ENCODE measurements at regions not wholly inside any gene's neighbourhood (a gene's known extent, or its start where the extent isn't known, plus 50 kb on each side); places are given as distances from the start of the nearest gene placed in this dataset.
"Not testable (repeated sequence)": the region's sequence is repeated elsewhere in the genome, so short reads cannot be mapped to it uniquely, and the experiment has no call there.

DNA sequence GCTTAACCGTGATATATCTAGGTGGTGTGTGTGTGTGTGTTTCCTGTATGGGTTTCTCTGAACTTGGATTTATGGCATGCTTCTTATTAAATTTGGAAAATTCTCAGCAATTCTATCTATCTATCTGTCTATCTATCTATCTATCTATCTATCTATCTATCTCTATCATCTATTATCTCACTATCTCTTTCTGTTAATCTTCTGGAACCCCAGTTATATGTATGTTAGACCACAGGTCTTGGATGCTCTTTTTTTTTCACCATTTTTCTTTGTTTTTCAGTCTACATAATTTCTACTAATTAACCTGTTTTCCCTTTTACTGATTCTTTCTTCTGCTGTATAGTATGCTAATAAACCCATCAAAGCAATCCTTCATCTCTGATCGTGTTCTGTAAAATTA, 538.0 kb downstream of the PTPRU start:
- DNase-seq: no peak

- no peak for DNase-seq
Measured at GRCh38 chr1:29772584-29773100, 536.3 kb downstream of the PTPRU start.

DNA sequence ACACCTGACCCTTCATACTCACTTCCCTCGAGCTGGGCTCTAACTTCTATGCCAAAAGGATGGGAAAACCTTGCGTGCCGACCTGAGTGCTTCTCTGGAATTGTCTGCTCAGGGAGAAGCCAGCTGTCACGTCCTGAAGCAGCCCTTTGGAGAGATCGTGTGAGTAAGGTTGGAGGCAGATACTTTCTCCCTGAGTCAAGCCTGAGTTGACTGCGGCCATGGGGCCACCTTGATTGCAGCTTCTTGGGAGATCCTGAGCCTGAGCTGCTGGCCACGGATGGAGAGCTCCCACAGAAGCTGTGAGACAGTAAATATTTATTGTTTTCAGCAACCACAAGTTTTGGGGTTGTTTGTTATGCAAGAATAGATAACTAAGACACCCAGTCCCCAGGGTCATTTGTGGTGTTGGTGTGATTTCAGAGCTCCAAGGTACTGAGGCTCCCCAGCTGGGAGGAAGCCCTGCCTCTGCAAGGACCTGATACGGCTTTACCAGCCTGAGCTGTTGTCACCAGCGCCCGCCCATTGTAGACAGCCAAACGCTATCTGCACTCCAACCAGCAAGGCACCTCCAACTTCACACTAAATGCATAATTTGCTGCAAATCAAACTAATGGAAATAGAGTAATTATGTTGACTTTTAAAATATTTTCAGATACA, 531.6 kb downstream of the PTPRU start:
- DNase-seq: no peak

GRCh38 chr1:29767088-29767685, 530.9 kb downstream of the PTPRU start:
- DNase-seq: no peak

- DNase-seq: no peak
Measured at GRCh38 chr1:29762635-29763034, 526.3 kb downstream of the PTPRU start.

DNA sequence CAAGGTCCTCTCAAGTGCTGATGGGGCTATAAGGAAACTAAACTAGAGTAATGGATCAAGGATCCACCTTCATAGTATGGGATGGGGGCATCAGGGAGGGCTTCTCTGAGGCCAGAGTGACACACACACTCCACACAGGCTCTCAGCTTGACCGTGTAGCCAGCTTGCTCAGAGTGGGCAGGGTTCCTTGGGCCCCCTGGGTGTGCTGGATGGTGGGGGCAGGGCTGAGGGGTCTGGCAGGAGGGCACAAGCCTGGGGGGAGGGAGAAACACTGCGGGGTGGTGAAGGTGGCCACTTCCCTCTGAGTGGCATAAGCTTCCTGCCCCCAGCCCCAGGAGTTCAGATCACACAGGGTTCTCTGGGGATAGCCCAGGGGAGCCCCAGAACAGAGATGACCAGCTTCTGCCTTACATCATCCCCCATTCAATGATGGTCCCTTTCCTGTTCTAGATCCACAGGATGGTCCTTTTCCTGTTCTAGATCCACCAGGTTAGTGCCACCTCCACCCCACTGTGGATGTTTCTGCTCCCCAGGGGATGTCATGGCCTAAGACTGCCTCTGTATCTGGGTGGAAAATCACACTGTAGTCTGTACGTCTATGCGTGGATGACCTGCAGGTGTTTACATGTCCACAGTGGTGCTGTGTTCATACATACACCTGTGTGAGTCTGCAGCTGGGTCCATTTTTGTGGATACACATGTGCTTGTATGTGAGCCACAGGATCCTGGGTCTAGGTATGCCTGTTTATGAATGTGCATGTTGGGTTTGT, 525.0 kb downstream of the PTPRU start:
- DNase-seq: no peak

DNA sequence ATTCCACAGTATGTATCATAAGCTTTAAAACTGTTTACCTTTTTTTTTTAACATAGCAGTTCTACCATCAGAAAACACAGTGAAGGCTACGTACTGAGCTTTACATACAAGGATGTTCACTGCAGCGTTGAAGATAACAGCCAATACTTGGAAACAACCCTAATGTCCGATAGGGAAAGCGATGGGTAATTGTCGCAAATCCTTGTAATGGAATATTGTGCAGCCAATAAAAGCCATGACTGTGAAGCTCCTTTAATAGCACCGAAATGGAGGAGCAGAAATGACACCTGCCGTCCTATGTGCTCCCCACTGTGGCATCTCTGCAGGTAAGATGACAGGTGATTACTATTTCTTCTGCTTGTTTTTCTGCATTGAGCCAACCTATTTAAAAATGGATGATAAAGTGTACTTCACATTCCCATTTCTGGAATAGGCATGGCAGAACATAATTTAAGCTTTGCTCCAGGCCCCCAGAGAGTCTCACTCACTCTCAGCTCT, 523.8 kb downstream of the PTPRU start:
- DNase-seq: no peak

GRCh38 chr1:29758781-29759499, 522.6 kb downstream of the PTPRU start:
- DNase-seq: no peak

DNA sequence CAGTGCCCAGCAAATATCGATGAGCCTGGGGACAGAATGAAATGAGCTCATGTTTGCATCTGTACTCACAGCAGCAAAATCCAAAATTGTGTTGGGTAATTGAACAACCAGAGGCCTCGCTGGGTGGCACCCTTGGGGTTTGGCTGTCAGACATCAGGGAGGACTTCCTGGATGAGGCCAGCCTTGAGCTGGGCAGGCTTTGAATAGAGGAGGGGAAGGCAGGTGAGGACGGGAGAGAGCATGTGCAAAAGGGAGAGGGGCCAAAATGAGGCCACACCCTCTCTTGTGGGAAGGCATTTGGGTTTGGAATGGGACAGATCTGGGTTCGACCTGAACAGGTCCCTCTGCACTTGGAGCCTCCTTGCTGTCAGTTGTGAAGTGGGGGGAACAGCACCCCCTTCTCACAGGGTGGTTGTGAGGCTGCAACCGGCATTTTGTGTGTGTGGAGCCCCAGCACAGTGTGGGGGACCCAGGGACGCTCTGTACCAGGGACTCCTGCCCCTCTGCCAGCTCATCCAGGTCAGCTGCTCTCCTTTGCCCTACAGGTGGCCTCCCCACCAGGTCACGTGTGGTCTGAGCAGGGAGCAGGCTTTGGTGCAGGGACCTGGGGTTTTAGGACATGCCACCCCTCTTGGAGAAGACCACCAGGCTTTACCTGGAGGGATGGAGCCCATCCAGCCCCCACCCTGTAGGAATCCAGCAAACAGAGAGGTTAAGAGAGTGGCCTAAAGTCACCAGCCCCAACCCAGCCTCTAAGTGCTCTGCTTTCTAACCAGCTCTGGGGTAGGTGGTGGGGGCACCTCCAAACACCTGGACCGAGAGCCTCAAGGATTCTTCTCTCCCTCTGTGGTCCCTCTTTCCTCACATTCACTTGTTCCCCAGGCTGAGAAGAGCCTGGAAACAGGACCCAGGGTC, 521.8 kb downstream of the PTPRU start:
- no peak for DNase-seq

DNA sequence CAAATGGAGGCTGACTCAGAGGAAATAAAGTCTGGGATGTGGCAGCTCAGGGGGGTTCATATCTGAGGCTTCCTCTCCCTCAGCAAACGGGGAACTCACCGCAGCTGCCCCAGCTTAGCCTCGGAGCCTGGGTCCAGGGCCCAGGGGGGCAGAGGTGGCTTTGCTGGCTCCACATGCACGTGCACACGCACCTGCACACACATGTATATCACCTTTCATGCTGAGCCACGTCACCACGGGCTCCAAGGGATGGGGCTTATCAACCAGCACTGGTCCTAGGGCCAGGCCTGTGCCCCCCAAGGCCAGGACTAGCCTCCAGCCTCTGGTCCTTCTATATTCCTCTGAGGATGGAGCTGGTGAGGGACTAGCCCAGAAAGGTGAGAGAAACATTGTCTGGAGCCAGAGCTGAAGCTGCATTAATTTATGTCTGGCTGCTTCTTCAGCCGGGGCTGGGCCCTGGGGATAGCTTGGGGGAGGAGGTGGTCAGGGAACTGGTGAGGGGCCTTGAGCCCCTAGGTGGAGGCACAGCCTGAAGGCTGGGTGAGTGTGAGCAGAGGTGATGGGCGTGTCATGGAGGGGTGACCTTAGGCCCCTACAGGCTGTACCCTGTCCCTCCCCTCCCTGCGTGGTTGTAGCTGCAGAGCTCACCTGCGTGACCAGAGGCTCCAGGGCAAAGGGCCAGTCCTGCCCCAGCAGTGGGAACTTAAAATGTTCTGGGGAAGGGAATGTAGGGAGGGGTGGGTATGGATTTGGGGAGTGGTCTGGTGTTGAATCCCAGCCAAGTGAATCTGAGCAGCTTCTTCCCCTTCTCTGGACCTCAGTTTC, 520.8 kb downstream of the PTPRU start:
- no peak for DNase-seq

- no peak for DNase-seq
Measured at GRCh38 chr1:29756498-29756897, 520.2 kb downstream of the PTPRU start.

GRCh38 chr1:29756085-29756484, 519.8 kb downstream of the PTPRU start:
- no peak for DNase-seq

DNA sequence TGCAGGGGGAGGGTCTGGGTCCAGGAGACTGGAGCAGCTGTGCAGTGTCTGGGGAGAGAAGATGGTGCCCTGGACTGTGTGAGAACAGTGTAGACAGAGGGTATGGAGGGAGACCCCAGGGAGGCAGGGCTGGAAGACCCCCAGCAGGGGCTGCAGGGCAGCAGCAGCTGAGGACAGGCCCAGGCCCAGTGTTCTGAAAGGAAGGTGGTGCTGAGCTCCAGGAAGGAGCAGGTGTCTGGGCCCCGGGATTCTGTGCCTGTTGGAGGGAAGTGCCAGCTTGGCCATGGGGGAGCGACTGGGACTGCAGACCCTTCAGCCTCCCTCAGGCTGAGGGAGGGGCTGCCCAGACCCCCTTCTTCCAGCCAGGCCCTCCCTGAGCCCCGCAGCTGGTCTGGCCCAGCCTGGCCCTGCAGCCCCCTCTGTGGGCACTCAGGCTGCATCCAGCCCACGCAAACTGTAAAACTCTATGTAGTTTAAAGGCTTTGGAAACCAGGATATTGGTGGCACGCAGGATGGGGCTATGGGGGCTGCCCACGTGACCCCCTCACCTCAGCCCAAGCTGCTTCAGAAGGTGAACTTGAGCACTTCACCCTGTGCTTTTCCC, 519.2 kb downstream of the PTPRU start:
- DNase-seq: not testable (repeated sequence)

GRCh38 chr1:29754573-29755375, 518.5 kb downstream of the PTPRU start:
- DNase-seq: no peak

- DNase-seq: no peak
Measured at GRCh38 chr1:29753771-29754572, 517.6 kb downstream of the PTPRU start.

DNA sequence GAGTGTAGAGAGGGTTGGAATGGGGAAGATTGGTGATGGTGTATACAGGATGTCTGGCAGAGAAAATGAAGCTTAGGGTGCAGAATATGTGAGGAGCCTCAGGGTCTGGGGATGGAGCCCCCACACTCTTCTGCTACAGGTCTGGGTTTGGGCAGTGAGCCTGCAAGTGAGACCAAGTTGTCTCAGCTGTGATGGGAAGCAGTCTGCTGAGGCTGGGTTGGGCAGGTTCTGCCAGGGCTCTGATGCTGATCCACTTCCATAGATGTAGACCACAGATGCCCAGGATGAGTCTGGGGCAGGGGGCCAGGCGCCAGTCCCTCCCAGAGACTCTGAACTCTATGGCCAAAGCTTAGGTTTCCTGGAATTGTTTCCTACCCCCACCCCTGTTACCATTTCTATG, 516.9 kb downstream of the PTPRU start:
- DNase-seq: no peak

- peak; percentile 9 for DNase-seq
Measured at GRCh38 chr1:29752141-29752540, 515.8 kb downstream of the PTPRU start.

- DNase-seq: no peak
Measured at GRCh38 chr1:29749024-29749945, 513.0 kb downstream of the PTPRU start.

Data from hematopoietic multipotent progenitor cell treated with erythropoietin and hydrocortisone succinate and interleukin-3 and kit ligand, for 4 days (in vitro differentiated cells).